CD4-positive, CD25-positive, alpha-beta regulatory T cell (primary cell): ENCODE measurements at regions not wholly inside any gene's neighbourhood (a gene's known extent, or its start where the extent isn't known, plus 50 kb on each side); places are given as distances from the start of the nearest gene placed in this dataset.

ENCODE experiments used
- ATAC-seq, 2 donors: fragments of 150-1000 bp; cut with Tn5 transposase; one replicate each; pipeline ENCODE4 v1.10.0; 2021; ENCODE audit warnings: low read depth in 2 of 2, moderate number of reproducible peaks in 2 of 2, moderate library complexity in 1 of 2
- DNase-seq, 3 donors: peaks; one replicate each; pipeline versions ENCODE4 v3.0.0 to v3.0.0-alpha.2; 2012 to 2022; ENCODE audit warnings: mixed read lengths in 1 of 3
- H3K27ac ChIP-seq: one replicate; pipeline ENCODE4 v1.7.0; 2013; ENCODE audit warnings: mild to moderate bottlenecking, low read length; ENCODE audit not compliant: insufficient read depth, poor library complexity, severe bottlenecking
- H3K27me3 ChIP-seq: one replicate; pipeline ENCODE4 v1.7.0; 2013; ENCODE audit warnings: low read length; ENCODE audit not compliant: control insufficient read depth, insufficient read depth
- H3K36me3 ChIP-seq: one replicate; pipeline ENCODE4 v1.7.0; 2013; ENCODE audit warnings: mild to moderate bottlenecking, low read length, moderate library complexity; ENCODE audit not compliant: control insufficient read depth, insufficient read depth
- H3K4me1 ChIP-seq: 2 replicates; pipeline ENCODE4 v1.7.0; 2013; ENCODE audit warnings: mild to moderate bottlenecking, low read length; ENCODE audit not compliant: insufficient read depth, control insufficient read depth, poor library complexity, severe bottlenecking
- H3K4me3 ChIP-seq: one replicate; pipeline ENCODE4 v1.7.0; 2013; ENCODE audit warnings: low read depth, mild to moderate bottlenecking, low read length, moderate library complexity
- H3K9me3 ChIP-seq, 2 experiments: 1 replicate in 1 of 2; 2 replicates in 1 of 2; pipeline ENCODE4 v1.7.0; 2013; ENCODE audit warnings: low read length in 2 of 2, mild to moderate bottlenecking in 1 of 2, moderate library complexity in 1 of 2; ENCODE audit not compliant: control insufficient read depth in 2 of 2
- H3K27ac Mint-ChIP-seq, 3 donors: one replicate each; pipeline ENCODE4 v1.8.0; 2020 to 2022; ENCODE audit warnings: mild to moderate bottlenecking in 3 of 3, mixed read lengths in 3 of 3, moderate library complexity in 2 of 3
- H3K27me3 Mint-ChIP-seq: one replicate; pipeline ENCODE4 v1.8.0; 2022; ENCODE audit warnings: mild to moderate bottlenecking, mixed read lengths
- H3K36me3 Mint-ChIP-seq: one replicate; pipeline ENCODE4 v1.8.0; 2020; ENCODE audit warnings: mixed read lengths
- H3K4me1 Mint-ChIP-seq, 4 donors: one replicate each; pipeline ENCODE4 v1.8.0; 2020 to 2022; ENCODE audit warnings: mixed read lengths in 4 of 4, mild to moderate bottlenecking in 1 of 4
- H3K4me3 Mint-ChIP-seq, 4 donors: one replicate each; pipeline ENCODE4 v1.8.0; 2020 to 2022; ENCODE audit warnings: mild to moderate bottlenecking in 4 of 4, mixed read lengths in 4 of 4, moderate library complexity in 3 of 4
- H3K9me3 Mint-ChIP-seq, 7 donors: one replicate each; pipeline ENCODE4 v1.8.0; 2020 to 2022; ENCODE audit warnings: mixed read lengths in 7 of 7, mild to moderate bottlenecking in 3 of 7, moderate library complexity in 2 of 7

- Mint-ChIP-seq H3K27me3 (no peaks in the 10 kb centered on the region), H3K4me1 (no peaks in the 10 kb centered on the region), H3K9me3 (peaks cover 3 to 22% (median 6%) of the 10 kb centered on the region in 7 donors), H3K27ac (no peak overlapping the region), H3K36me3 (no peaks in the 10 kb centered on the region), H3K4me3 (peak overlapping the region in 1 of 4 donors; percentile 47)
- H3K4me3 ChIP-seq, result no peak overlapping the region
- no peak for ATAC-seq
- H3K27me3 ChIP-seq, result no peaks in the 10 kb centered on the region
- H3K27ac ChIP-seq, result no peak overlapping the region
- H3K9me3 ChIP-seq, result no peaks in the 10 kb centered on the region
- no peak for DNase-seq
- no peaks in the 10 kb centered on the region for H3K36me3 ChIP-seq
- H3K4me1 ChIP-seq, result no peaks in the 10 kb centered on the region
Observed at GRCh38 chr13:80510686-80511085, 169.8 kb upstream of the SPRY2 start.

- H3K27me3 Mint-ChIP-seq, result no peaks in the 10 kb centered on the region
- H3K4me3 Mint-ChIP-seq, result no peak overlapping the region
- no peaks in the 10 kb centered on the region for H3K36me3 Mint-ChIP-seq
- H3K27ac ChIP-seq, result no peak overlapping the region
- H3K9me3 ChIP-seq, result no peaks in the 10 kb centered on the region
- ATAC-seq (no peak), DNase-seq (no peak)
- H3K4me1 ChIP-seq, result no peaks in the 10 kb centered on the region
- H3K27ac Mint-ChIP-seq, result no peak overlapping the region
- H3K9me3 Mint-ChIP-seq, result peaks cover 5 to 32% (median 11%) of the 10 kb centered on the region in 7 donors
- no peak overlapping the region for H3K4me3 ChIP-seq
- H3K27me3 ChIP-seq, result no peaks in the 10 kb centered on the region
- no peaks in the 10 kb centered on the region for H3K36me3 ChIP-seq
- no peaks in the 10 kb centered on the region for H3K4me1 Mint-ChIP-seq
Observed at GRCh38 chr13:80509264-80509663, 168.3 kb upstream of the SPRY2 start.

GRCh38 chr13:80508031-80508430 lies 167.1 kb upstream of the SPRY2 start:
- Mint-ChIP-seq H3K4me3 (peak overlapping the region in 1 of 4 donors; percentile 12), H3K4me1 (no peaks in the 10 kb centered on the region), H3K36me3 (no peaks in the 10 kb centered on the region), H3K27ac (no peak overlapping the region), H3K9me3 (peaks cover 5 to 27% (median 11%) of the 10 kb centered on the region in 7 donors), H3K27me3 (no peaks in the 10 kb centered on the region)
- H3K36me3 ChIP-seq, result no peaks in the 10 kb centered on the region
- ATAC-seq (no peak), DNase-seq (no peak)
- no peaks in the 10 kb centered on the region for H3K27me3 ChIP-seq
- H3K9me3 ChIP-seq, result no peaks in the 10 kb centered on the region
- H3K27ac ChIP-seq, result no peak overlapping the region
- no peak overlapping the region for H3K4me3 ChIP-seq
- no peaks in the 10 kb centered on the region for H3K4me1 ChIP-seq

GRCh38 chr13:80504453-80504852 lies 163.5 kb upstream of the SPRY2 start:
- H3K4me3 ChIP-seq, result no peak overlapping the region
- no peak for ATAC-seq
- H3K4me1 ChIP-seq, result no peaks in the 10 kb centered on the region
- H3K9me3 Mint-ChIP-seq, result peaks cover 6 to 37% (median 10%) of the 10 kb centered on the region in 7 donors
- H3K27me3 ChIP-seq, result no peaks in the 10 kb centered on the region
- DNase-seq, result no peak
- no peaks in the 10 kb centered on the region for H3K36me3 ChIP-seq
- no peaks in the 10 kb centered on the region for H3K4me1 Mint-ChIP-seq
- no peaks in the 10 kb centered on the region for H3K36me3 Mint-ChIP-seq
- no peaks in the 10 kb centered on the region for H3K9me3 ChIP-seq
- H3K27ac ChIP-seq, result no peak overlapping the region
- H3K27ac Mint-ChIP-seq, result no peak overlapping the region
- H3K27me3 Mint-ChIP-seq, result no peaks in the 10 kb centered on the region
- H3K4me3 Mint-ChIP-seq, result no peak overlapping the region

- no peaks in the 10 kb centered on the region for H3K4me1 ChIP-seq
- no peak overlapping the region for H3K27ac ChIP-seq
- H3K27ac Mint-ChIP-seq, result no peak overlapping the region
- ATAC-seq (no peak), DNase-seq (no peak)
- H3K9me3 ChIP-seq, result no peaks in the 10 kb centered on the region
- H3K36me3 Mint-ChIP-seq, result no peaks in the 10 kb centered on the region
- no peaks in the 10 kb centered on the region for H3K27me3 Mint-ChIP-seq
- H3K27me3 ChIP-seq, result no peaks in the 10 kb centered on the region
- H3K4me3 Mint-ChIP-seq, result no peak overlapping the region
- H3K4me3 ChIP-seq, result no peak overlapping the region
- H3K9me3 Mint-ChIP-seq, result peaks cover 4 to 37% (median 10%) of the 10 kb centered on the region in 7 donors
- H3K4me1 Mint-ChIP-seq, result no peaks in the 10 kb centered on the region
- H3K36me3 ChIP-seq, result no peaks in the 10 kb centered on the region
Observed at GRCh38 chr13:80502359-80502758, 161.4 kb upstream of the SPRY2 start.

- H3K4me3 Mint-ChIP-seq, result no peak overlapping the region
- H3K27ac Mint-ChIP-seq, result no peak overlapping the region
- ATAC-seq (no peak), DNase-seq (no peak)
- Histone ChIP-seq H3K4me3 (no peak overlapping the region), H3K9me3 (no peaks in the 10 kb centered on the region), H3K27me3 (no peaks in the 10 kb centered on the region), H3K27ac (no peak overlapping the region), H3K36me3 (no peaks in the 10 kb centered on the region), H3K4me1 (no peaks in the 10 kb centered on the region)
- H3K36me3 Mint-ChIP-seq, result no peaks in the 10 kb centered on the region
- H3K4me1 Mint-ChIP-seq, result no peaks in the 10 kb centered on the region
- H3K9me3 Mint-ChIP-seq, result peaks cover 3 to 32% (median 10%) of the 10 kb centered on the region in 7 donors
- no peaks in the 10 kb centered on the region for H3K27me3 Mint-ChIP-seq
Observed at GRCh38 chr13:80501556-80501955, 160.6 kb upstream of the SPRY2 start.

- H3K4me3 ChIP-seq, result no peak overlapping the region
Observed at GRCh38 chr13:80499536-80500290, 158.8 kb upstream of the SPRY2 start.

GRCh38 chr13:80498433-80498832 lies 157.5 kb upstream of the SPRY2 start:
- H3K27ac Mint-ChIP-seq, result no peak overlapping the region
- peaks cover 3 to 19% (median 5%) of the 10 kb centered on the region in 7 donors for H3K9me3 Mint-ChIP-seq
- H3K4me3 Mint-ChIP-seq, result no peak overlapping the region
- Histone ChIP-seq H3K4me3 (no peak overlapping the region), H3K36me3 (no peaks in the 10 kb centered on the region), H3K27me3 (no peaks in the 10 kb centered on the region), H3K9me3 (no peaks in the 10 kb centered on the region), H3K4me1 (no peaks in the 10 kb centered on the region), H3K27ac (no peak overlapping the region)
- no peaks in the 10 kb centered on the region for H3K36me3 Mint-ChIP-seq
- ATAC-seq, result no peak
- DNase-seq, result no peak
- no peaks in the 10 kb centered on the region for H3K27me3 Mint-ChIP-seq
- no peaks in the 10 kb centered on the region for H3K4me1 Mint-ChIP-seq

More at GRCh38 chr13:80499536-80500290, 158.8 kb upstream of the SPRY2 start:
- Histone ChIP-seq H3K4me1 (no peaks in the 10 kb centered on the region), H3K27ac (no peak overlapping the region), H3K36me3 (no peaks in the 10 kb centered on the region), H3K9me3 (no peaks in the 10 kb centered on the region), H3K27me3 (no peaks in the 10 kb centered on the region)
- no peak for ATAC-seq
- H3K27ac Mint-ChIP-seq, result no peak overlapping the region
- no peaks in the 10 kb centered on the region for H3K36me3 Mint-ChIP-seq
- H3K4me1 Mint-ChIP-seq, result no peaks in the 10 kb centered on the region
- no peak for DNase-seq
- no peaks in the 10 kb centered on the region for H3K27me3 Mint-ChIP-seq
- H3K4me3 Mint-ChIP-seq, result no peak overlapping the region
- H3K9me3 Mint-ChIP-seq, result peaks cover 1 to 19% (median 7%) of the 10 kb centered on the region in 7 donors
